Panc1 (cell line): ENCODE measurements at regions not wholly inside any gene's neighbourhood (a gene's known extent, or its start where the extent isn't known, plus 50 kb on each side); places are given as distances from the start of the nearest gene placed in this dataset.

Experiments used
- ATAC-seq: fragments of 200-7000 bp; cut with Tn5 transposase; 2 replicates; pipeline ENCODE4 v1.9.1; 2020; ENCODE audit warnings: mild to moderate bottlenecking, moderate library complexity
- BruUV-seq: library from RNA; stranded (reverse); fragments of 400-500 nt; replicated peaks from 2 replicates; lab custom pipeline; 2021; lab: Mats Ljungman, UMichigan
- CTCF ChIA-PET: fragments of 300-600 bp; sonication (Branson Sonifier 250); formaldehyde crosslinking; loops from one replicate; lab custom pipeline; 2022; ENCODE audit warnings: antibody characterized with exemption; lab: Charles Lee
- POLR2A ChIA-PET: fragments of 300-600 bp; sonication (Branson Sonifier 250); formaldehyde crosslinking; loops from one replicate; lab custom pipeline; 2022; ENCODE audit warnings: antibody characterized with exemption; lab: Charles Lee
- DNase-seq: peaks from one replicate; pipeline ENCODE4 v3.0.0-alpha.2; 2010; ENCODE audit warnings: low read depth, low spot score
- H3K27ac ChIP-seq: 2 replicates; pipeline ENCODE4 v1.5.1; 2011; ENCODE audit warnings: mild to moderate bottlenecking, low read length, inconsistent platforms
- H3K27me3 ChIP-seq: fragments of 200-500 bp; sonication (Bioruptor generic); 2 replicates; pipeline ENCODE4 v1.6.0; 2014; ENCODE audit warnings: low read length, inconsistent platforms; ENCODE audit not compliant: control insufficient read depth, insufficient read depth
- H3K36me3 ChIP-seq: fragments of 200-500 bp; sonication (Bioruptor generic); 2 replicates; pipeline ENCODE4 v1.5.1; 2014; ENCODE audit warnings: inconsistent platforms, mild to moderate bottlenecking, low read length, moderate library complexity; ENCODE audit not compliant: control insufficient read depth, insufficient read depth
- H3K4me1 ChIP-seq: 2 replicates; pipeline ENCODE4 v1.5.1; 2011; ENCODE audit warnings: inconsistent platforms, mild to moderate bottlenecking, low read length, moderate library complexity; ENCODE audit not compliant: control insufficient read depth, insufficient read depth
- H3K4me3 ChIP-seq, 2 experiments: 2 replicates each; pipeline ENCODE4 v1.5.1; 2011 to 2012; ENCODE audit warnings: low read depth in 2 of 2, low read length in 2 of 2, mild to moderate bottlenecking in 2 of 2, inconsistent platforms in 1 of 2, moderate library complexity in 1 of 2
- H3K9me3 ChIP-seq: fragments of 200-500 bp; sonication (Bioruptor generic); 2 replicates; pipeline ENCODE4 v1.5.1; 2014; ENCODE audit warnings: low read depth, mild to moderate bottlenecking, inconsistent platforms, low read length, moderate library complexity; ENCODE audit not compliant: control insufficient read depth, insufficient read depth
- POLR2AphosphoS5 ChIP-seq: IDR thresholded peaks from 2 replicates; pipeline ENCODE4 v1.6.1; 2012; ENCODE audit warnings: mild to moderate bottlenecking, low read depth, low read length, moderate library complexity
- SIN3A ChIP-seq: IDR thresholded peaks from 2 replicates; pipeline ENCODE4 v1.6.1; 2012; ENCODE audit warnings: low read depth, mild to moderate bottlenecking, low read length, moderate library complexity, borderline replicate concordance; ENCODE audit not compliant: insufficient read depth
- TCF7L2 ChIP-seq: IDR thresholded peaks from 2 replicates; pipeline ENCODE4 v1.6.1; 2011; ENCODE audit warnings: mild to moderate bottlenecking, low read depth, low read length, inconsistent platforms
- in situ Hi-C: cut with HindIII; loops from 2 replicates; pipeline ENCODE4 v1.10.0; 2016; ENCODE audit warnings: low sequenced_read_pairs, low pct_unique_long_range_greater_than_20kb
- intact Hi-C: fragments of 100-400 bp; cut with micrococcal nuclease; formaldehyde crosslinking; loops from one replicate; pipeline ENCODE4 v1.10.0; 2022; ENCODE audit not compliant: unreplicated experiment
- TF ChIP-seq, protein P1 (sequence below), 2 experiments: IDR thresholded peaks; 2 replicates each; pipeline ENCODE4 v1.6.1; 2011 to 2012; ENCODE audit warnings: low read depth in 2 of 2, control low read depth in 1 of 2, low read length in 1 of 2, mild to moderate bottlenecking in 1 of 2, moderate library complexity in 1 of 2; ENCODE audit not compliant: insufficient read depth in 1 of 2
- TF ChIP-seq, protein P2 (sequence below): fragments of 450-650 bp; IDR thresholded peaks from 2 replicates; pipeline ENCODE4 v1.5.1; 2017; ENCODE audit warnings: mild to moderate bottlenecking

DNA sequence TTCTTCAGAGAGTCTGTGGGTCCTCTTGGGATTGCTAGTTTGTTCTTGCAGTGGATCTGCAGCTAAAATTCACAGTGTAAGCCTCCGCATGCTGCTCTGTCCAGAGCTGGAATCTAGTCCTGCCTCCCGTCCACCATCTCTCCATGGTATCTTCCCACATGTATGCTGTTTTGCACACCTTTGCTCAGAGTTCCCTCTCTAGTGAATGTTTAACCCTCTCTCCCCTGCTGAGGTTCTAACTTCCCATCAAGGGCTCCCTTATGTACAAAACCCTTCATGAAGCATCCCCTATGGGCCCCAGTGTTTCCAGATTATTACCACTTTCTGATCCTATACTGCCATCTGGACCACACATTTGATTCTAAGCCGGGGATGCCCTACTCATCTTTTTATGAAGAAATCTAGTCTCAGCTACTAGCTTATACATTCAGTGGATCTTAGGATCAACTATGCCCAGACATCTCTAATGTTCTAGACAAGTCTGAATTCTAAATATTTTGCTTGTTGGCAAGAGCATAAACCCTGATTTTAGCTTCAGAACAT lies 157.3 kb downstream of the CPEB2 start:
- no peak for DNase-seq
- BruUV-seq: no TSS peak
- Histone ChIP-seq H3K9me3 (no peaks in the 10 kb centered on the region), H3K27ac (no peak overlapping the region), H3K27me3 (no peaks in the 10 kb centered on the region), H3K4me3 (no peak overlapping the region), H3K4me1 (no peaks in the 10 kb centered on the region), H3K36me3 (no peaks in the 10 kb centered on the region)
- ChIA-PET CTCF (no interaction called here), POLR2A (no interaction called here)
- ATAC-seq: no peak
- TF ChIP-seq TCF7L2: no peak
- no peak for TF ChIP-seq POLR2AphosphoS5
- TF ChIP-seq, protein P1, sequence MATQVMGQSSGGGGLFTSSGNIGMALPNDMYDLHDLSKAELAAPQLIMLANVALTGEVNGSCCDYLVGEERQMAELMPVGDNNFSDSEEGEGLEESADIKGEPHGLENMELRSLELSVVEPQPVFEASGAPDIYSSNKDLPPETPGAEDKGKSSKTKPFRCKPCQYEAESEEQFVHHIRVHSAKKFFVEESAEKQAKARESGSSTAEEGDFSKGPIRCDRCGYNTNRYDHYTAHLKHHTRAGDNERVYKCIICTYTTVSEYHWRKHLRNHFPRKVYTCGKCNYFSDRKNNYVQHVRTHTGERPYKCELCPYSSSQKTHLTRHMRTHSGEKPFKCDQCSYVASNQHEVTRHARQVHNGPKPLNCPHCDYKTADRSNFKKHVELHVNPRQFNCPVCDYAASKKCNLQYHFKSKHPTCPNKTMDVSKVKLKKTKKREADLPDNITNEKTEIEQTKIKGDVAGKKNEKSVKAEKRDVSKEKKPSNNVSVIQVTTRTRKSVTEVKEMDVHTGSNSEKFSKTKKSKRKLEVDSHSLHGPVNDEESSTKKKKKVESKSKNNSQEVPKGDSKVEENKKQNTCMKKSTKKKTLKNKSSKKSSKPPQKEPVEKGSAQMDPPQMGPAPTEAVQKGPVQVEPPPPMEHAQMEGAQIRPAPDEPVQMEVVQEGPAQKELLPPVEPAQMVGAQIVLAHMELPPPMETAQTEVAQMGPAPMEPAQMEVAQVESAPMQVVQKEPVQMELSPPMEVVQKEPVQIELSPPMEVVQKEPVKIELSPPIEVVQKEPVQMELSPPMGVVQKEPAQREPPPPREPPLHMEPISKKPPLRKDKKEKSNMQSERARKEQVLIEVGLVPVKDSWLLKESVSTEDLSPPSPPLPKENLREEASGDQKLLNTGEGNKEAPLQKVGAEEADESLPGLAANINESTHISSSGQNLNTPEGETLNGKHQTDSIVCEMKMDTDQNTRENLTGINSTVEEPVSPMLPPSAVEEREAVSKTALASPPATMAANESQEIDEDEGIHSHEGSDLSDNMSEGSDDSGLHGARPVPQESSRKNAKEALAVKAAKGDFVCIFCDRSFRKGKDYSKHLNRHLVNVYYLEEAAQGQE (IDR thresholded peaks at IDR 0.05; ENCODE audit: insufficient read depth in 1 of 2, low read depth in 2 of 2, low read length in 1 of 2): no peak
- TF ChIP-seq, protein P2, sequence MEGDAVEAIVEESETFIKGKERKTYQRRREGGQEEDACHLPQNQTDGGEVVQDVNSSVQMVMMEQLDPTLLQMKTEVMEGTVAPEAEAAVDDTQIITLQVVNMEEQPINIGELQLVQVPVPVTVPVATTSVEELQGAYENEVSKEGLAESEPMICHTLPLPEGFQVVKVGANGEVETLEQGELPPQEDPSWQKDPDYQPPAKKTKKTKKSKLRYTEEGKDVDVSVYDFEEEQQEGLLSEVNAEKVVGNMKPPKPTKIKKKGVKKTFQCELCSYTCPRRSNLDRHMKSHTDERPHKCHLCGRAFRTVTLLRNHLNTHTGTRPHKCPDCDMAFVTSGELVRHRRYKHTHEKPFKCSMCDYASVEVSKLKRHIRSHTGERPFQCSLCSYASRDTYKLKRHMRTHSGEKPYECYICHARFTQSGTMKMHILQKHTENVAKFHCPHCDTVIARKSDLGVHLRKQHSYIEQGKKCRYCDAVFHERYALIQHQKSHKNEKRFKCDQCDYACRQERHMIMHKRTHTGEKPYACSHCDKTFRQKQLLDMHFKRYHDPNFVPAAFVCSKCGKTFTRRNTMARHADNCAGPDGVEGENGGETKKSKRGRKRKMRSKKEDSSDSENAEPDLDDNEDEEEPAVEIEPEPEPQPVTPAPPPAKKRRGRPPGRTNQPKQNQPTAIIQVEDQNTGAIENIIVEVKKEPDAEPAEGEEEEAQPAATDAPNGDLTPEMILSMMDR: no peak
- TF ChIP-seq SIN3A: no peak
- in situ Hi-C loops (no loop called here), intact Hi-C loops (no loop called here)

DNA sequence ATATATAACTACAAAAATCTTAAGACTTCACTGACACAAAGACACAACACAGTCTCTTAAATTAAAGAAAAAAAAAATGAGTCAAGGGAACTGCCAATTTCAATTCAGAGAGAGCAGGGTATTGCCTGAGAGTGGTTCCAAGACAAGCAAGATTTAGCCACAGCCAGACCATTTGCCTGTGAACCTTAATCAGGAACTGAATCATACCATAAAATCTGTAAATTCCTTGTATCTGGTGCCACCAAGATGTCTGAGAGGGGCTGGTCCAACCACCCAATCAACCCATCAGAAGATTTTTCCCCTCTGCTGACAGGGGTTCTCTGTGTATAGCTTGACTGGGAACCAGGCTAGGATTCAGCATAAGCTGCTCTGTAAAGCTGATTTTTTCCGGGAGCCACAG lies 159.2 kb downstream of the CPEB2 start:
- H3K4me1 ChIP-seq: no peaks in the 10 kb centered on the region
- CTCF ChIA-PET: no interaction called here
- H3K27ac ChIP-seq: no peak overlapping the region
- intact Hi-C loops (no loop called here), in situ Hi-C loops (no loop called here)
- no peaks in the 10 kb centered on the region for H3K9me3 ChIP-seq
- TF ChIP-seq, protein P1 (IDR thresholded peaks at IDR 0.05; ENCODE audit: insufficient read depth in 1 of 2, low read depth in 2 of 2, low read length in 1 of 2): no peak
- TF ChIP-seq TCF7L2 (no peak), POLR2AphosphoS5 (no peak), SIN3A (no peak)
- TF ChIP-seq, protein P2: no peak
- no peak overlapping the region for H3K4me3 ChIP-seq
- ATAC-seq (no peak), DNase-seq (no peak)
- no peaks in the 10 kb centered on the region for H3K36me3 ChIP-seq
- no peaks in the 10 kb centered on the region for H3K27me3 ChIP-seq
- BruUV-seq: no TSS peak
- POLR2A ChIA-PET: no interaction called here
